H9 (cell line): ENCODE measurements at regions not wholly inside any gene's neighbourhood (a gene's known extent, or its start where the extent isn't known, plus 50 kb on each side); places are given as distances from the start of the nearest gene placed in this dataset.

Experiments used
- DNase-seq: peaks from one replicate; pipeline ENCODE4 v3.0.0-alpha.2; 2017
- H2AFZ ChIP-seq: one replicate; pipeline ENCODE4 v1.6.1; 2013; ENCODE audit warnings: mild to moderate bottlenecking, low read length, control low read depth, moderate library complexity
- H2AK5ac ChIP-seq: 2 replicates; pipeline ENCODE4 v1.6.1; 2013; ENCODE audit warnings: low read length, control low read depth, mixed read lengths; ENCODE audit not compliant: insufficient read length
- H2BK120ac ChIP-seq: one replicate; pipeline ENCODE4 v1.6.1; 2013; ENCODE audit warnings: low read depth, mild to moderate bottlenecking, low read length, control low read depth, inconsistent platforms; ENCODE audit not compliant: poor library complexity, severe bottlenecking
- H2BK12ac ChIP-seq: 2 replicates; pipeline ENCODE4 v1.6.1; 2013; ENCODE audit warnings: low read length, control low read depth, mixed read lengths, low read depth; ENCODE audit not compliant: insufficient read length
- H2BK15ac ChIP-seq: 2 replicates; pipeline ENCODE4 v1.6.1; 2013; ENCODE audit warnings: low read depth, low read length, control low read depth
- H2BK20ac ChIP-seq: one replicate; pipeline ENCODE4 v1.6.1; 2013; ENCODE audit warnings: low read depth, mild to moderate bottlenecking, low read length, control low read depth, inconsistent platforms; ENCODE audit not compliant: poor library complexity, severe bottlenecking
- H2BK5ac ChIP-seq: 2 replicates; pipeline ENCODE4 v1.6.1; 2013; ENCODE audit warnings: low read length, control low read depth, mixed read lengths; ENCODE audit not compliant: insufficient read length
- H3K14ac ChIP-seq: 2 replicates; pipeline ENCODE4 v1.6.1; 2013; ENCODE audit warnings: low read length, control low read depth; ENCODE audit not compliant: insufficient read depth
- H3K18ac ChIP-seq: 2 replicates; pipeline ENCODE4 v1.6.1; 2013; ENCODE audit warnings: low read depth, mild to moderate bottlenecking, mixed read lengths, low read length, control low read depth; ENCODE audit not compliant: insufficient read length
- H3K23ac ChIP-seq: 2 replicates; pipeline ENCODE4 v1.6.1; 2013; ENCODE audit warnings: low read length, control low read depth, mixed read lengths, low read depth; ENCODE audit not compliant: insufficient read length
- H3K23me2 ChIP-seq: 2 replicates; pipeline ENCODE4 v1.6.1; 2013; ENCODE audit warnings: low read depth, mild to moderate bottlenecking, mixed read lengths, low read length, control low read depth; ENCODE audit not compliant: insufficient read length, poor library complexity, severe bottlenecking
- H3K27ac ChIP-seq: 2 replicates; pipeline ENCODE4 v1.5.1; 2013; ENCODE audit warnings: low read length, control low read depth, mixed read lengths, low read depth; ENCODE audit not compliant: insufficient read length
- H3K27me3 ChIP-seq: 2 replicates; pipeline ENCODE4 v1.6.1; 2013; ENCODE audit warnings: low read length, control low read depth, inconsistent platforms; ENCODE audit not compliant: insufficient read depth
- H3K4ac ChIP-seq: 2 replicates; pipeline ENCODE4 v1.6.1; 2013; ENCODE audit warnings: low read depth, mild to moderate bottlenecking, control low read depth, inconsistent platforms, low read length, moderate library complexity
- H3K4me1 ChIP-seq: 2 replicates; pipeline ENCODE4 v1.6.1; 2013; ENCODE audit warnings: low read length, control low read depth, inconsistent platforms; ENCODE audit not compliant: insufficient read depth
- H3K4me2 ChIP-seq: 2 replicates; pipeline ENCODE4 v1.6.1; 2013; ENCODE audit warnings: low read length, control low read depth, mixed read lengths; ENCODE audit not compliant: insufficient read length, insufficient read depth
- H3K56ac ChIP-seq: 2 replicates; pipeline ENCODE4 v1.6.1; 2013; ENCODE audit warnings: low read depth, mild to moderate bottlenecking, mixed read lengths, low read length, control low read depth; ENCODE audit not compliant: insufficient read length
- H3K79me1 ChIP-seq: 2 replicates; pipeline ENCODE4 v1.6.1; 2013; ENCODE audit warnings: low read depth, mild to moderate bottlenecking, moderate library complexity, low read length, control low read depth, inconsistent platforms; ENCODE audit not compliant: insufficient read depth, poor library complexity, severe bottlenecking
- H3K79me2 ChIP-seq: 2 replicates; pipeline ENCODE4 v1.6.1; 2013; ENCODE audit warnings: low read length, control low read depth, inconsistent platforms; ENCODE audit not compliant: insufficient read depth
- H3K9ac ChIP-seq: 2 replicates; pipeline ENCODE4 v1.6.1; 2013; ENCODE audit warnings: low read length, control low read depth, mixed read lengths; ENCODE audit not compliant: insufficient read length; ENCODE audit errors: extremely low read depth
- H3K9me3 ChIP-seq: one replicate; pipeline ENCODE4 v1.6.1; 2013; ENCODE audit warnings: low read depth, low read length, inconsistent platforms; ENCODE audit not compliant: control insufficient read depth
- H3T11ph ChIP-seq: one replicate; pipeline ENCODE4 v1.6.1; 2013; ENCODE audit warnings: mild to moderate bottlenecking, low read length, control low read depth, inconsistent platforms
- H4K20me1 ChIP-seq: one replicate; pipeline ENCODE4 v1.6.1; 2013; ENCODE audit not compliant: control insufficient read depth, insufficient read length, insufficient read depth
- H4K5ac ChIP-seq: 2 replicates; pipeline ENCODE4 v1.6.1; 2013; ENCODE audit warnings: low read depth, mild to moderate bottlenecking, mixed read lengths, low read length, control low read depth; ENCODE audit not compliant: insufficient read length
- H4K8ac ChIP-seq: replicated peaks from 2 replicates; pipeline ENCODE4 v1.6.1; 2013; ENCODE audit warnings: low read length, control low read depth, mixed read lengths, low read depth; ENCODE audit not compliant: insufficient read length
- H4K91ac ChIP-seq: 2 replicates; pipeline ENCODE4 v1.6.1; 2013; ENCODE audit warnings: low read depth, mild to moderate bottlenecking, moderate library complexity, mixed read lengths, low read length, control low read depth; ENCODE audit not compliant: insufficient read length
- H3K27ac Mint-ChIP-seq, 3 experiments: 2 replicates in 2 of 3; 3 replicates in 1 of 3; pipeline ENCODE4 v1.8.0; 2020 to 2021; ENCODE audit warnings: mixed read lengths in 3 of 3, mild to moderate bottlenecking in 1 of 3, moderate library complexity in 1 of 3
- H3K27me3 Mint-ChIP-seq: 2 replicates; pipeline ENCODE4 v1.8.0; 2021; ENCODE audit warnings: low read depth, mild to moderate bottlenecking, moderate library complexity, mixed read lengths
- H3K36me3 Mint-ChIP-seq, 3 experiments: 2 replicates in 2 of 3; 3 replicates in 1 of 3; pipeline ENCODE4 v1.8.0; 2020 to 2021; ENCODE audit warnings: low read depth in 3 of 3, mixed read lengths in 3 of 3; ENCODE audit not compliant: insufficient read depth in 1 of 3
- H3K4me1 Mint-ChIP-seq, 2 experiments: 2 replicates each; pipeline ENCODE4 v1.8.0; 2020; ENCODE audit warnings: mixed read lengths in 2 of 2
- H3K4me3 Mint-ChIP-seq, 2 experiments: 2 replicates in 1 of 2; 3 replicates in 1 of 2; pipeline ENCODE4 v1.8.0; 2020 to 2021; ENCODE audit warnings: mild to moderate bottlenecking in 2 of 2, mixed read lengths in 2 of 2, moderate library complexity in 1 of 2
- H3K9me3 Mint-ChIP-seq, 2 experiments: 2 replicates in 1 of 2; 3 replicates in 1 of 2; pipeline ENCODE4 v1.8.0; 2020; ENCODE audit warnings: mild to moderate bottlenecking in 2 of 2, mixed read lengths in 2 of 2, moderate library complexity in 1 of 2
- TF ChIP-seq, protein P1 (sequence below): fragments of 200-600 bp; sonication (generic); conservative IDR thresholded peaks from 3 replicates; pipeline ENCODE4 v1.8.0; 2021; ENCODE audit warnings: antibody characterized with exemption, mild to moderate bottlenecking

- H3K4me1 Mint-ChIP-seq = no peaks in the 10 kb centered on the region
- H3K4me2 ChIP-seq = no peak overlapping the region
- no peak overlapping the region for H3K18ac ChIP-seq
- no peak overlapping the region for H2BK20ac ChIP-seq
- no peak overlapping the region for H2BK15ac ChIP-seq
- H3K14ac ChIP-seq = no peak overlapping the region
- H3K27me3 ChIP-seq = no peaks in the 10 kb centered on the region
- H4K20me1 ChIP-seq = no peaks in the 10 kb centered on the region
- H3K79me2 ChIP-seq = no peaks in the 10 kb centered on the region
- no peak overlapping the region for H3K23ac ChIP-seq
- H3K4ac ChIP-seq = no peak overlapping the region
- no peak overlapping the region for H2AK5ac ChIP-seq
- H2BK5ac ChIP-seq = no peak overlapping the region
- no peaks in the 10 kb centered on the region for H3K9me3 ChIP-seq
- TF ChIP-seq, protein P1, sequence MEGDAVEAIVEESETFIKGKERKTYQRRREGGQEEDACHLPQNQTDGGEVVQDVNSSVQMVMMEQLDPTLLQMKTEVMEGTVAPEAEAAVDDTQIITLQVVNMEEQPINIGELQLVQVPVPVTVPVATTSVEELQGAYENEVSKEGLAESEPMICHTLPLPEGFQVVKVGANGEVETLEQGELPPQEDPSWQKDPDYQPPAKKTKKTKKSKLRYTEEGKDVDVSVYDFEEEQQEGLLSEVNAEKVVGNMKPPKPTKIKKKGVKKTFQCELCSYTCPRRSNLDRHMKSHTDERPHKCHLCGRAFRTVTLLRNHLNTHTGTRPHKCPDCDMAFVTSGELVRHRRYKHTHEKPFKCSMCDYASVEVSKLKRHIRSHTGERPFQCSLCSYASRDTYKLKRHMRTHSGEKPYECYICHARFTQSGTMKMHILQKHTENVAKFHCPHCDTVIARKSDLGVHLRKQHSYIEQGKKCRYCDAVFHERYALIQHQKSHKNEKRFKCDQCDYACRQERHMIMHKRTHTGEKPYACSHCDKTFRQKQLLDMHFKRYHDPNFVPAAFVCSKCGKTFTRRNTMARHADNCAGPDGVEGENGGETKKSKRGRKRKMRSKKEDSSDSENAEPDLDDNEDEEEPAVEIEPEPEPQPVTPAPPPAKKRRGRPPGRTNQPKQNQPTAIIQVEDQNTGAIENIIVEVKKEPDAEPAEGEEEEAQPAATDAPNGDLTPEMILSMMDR = no peak
- H2AFZ ChIP-seq = no peak overlapping the region
- no peak overlapping the region for H3K9ac ChIP-seq
- no peak overlapping the region for H3T11ph ChIP-seq
- no peak overlapping the region for H3K27ac Mint-ChIP-seq
- H3K4me3 Mint-ChIP-seq = no peak overlapping the region
- H3K56ac ChIP-seq = no peak overlapping the region
- no peaks in the 10 kb centered on the region for H3K36me3 Mint-ChIP-seq
- no peak overlapping the region for H2BK120ac ChIP-seq
- H3K79me1 ChIP-seq = no peaks in the 10 kb centered on the region
- H4K5ac ChIP-seq = no peak overlapping the region
- no peaks in the 10 kb centered on the region for H3K27me3 Mint-ChIP-seq
- no peak overlapping the region for H3K27ac ChIP-seq
- no peaks in the 10 kb centered on the region for H3K4me1 ChIP-seq
- H3K23me2 ChIP-seq = no peaks in the 10 kb centered on the region
- no peak overlapping the region for H4K91ac ChIP-seq
- H4K8ac ChIP-seq = no peak overlapping the region
- H3K9me3 Mint-ChIP-seq = no peaks in the 10 kb centered on the region
- no peak overlapping the region for H2BK12ac ChIP-seq
- no peak for DNase-seq
These were observed 637.9 kb downstream of the FAT4 start for GRCh38 chr4:125952631-125953030.
